ENCODE measurements at regions not wholly inside any gene's neighbourhood (a gene's known extent, or its start where the extent isn't known, plus 50 kb on each side); places are given as distances from the start of the nearest gene placed in this dataset.

DNA sequence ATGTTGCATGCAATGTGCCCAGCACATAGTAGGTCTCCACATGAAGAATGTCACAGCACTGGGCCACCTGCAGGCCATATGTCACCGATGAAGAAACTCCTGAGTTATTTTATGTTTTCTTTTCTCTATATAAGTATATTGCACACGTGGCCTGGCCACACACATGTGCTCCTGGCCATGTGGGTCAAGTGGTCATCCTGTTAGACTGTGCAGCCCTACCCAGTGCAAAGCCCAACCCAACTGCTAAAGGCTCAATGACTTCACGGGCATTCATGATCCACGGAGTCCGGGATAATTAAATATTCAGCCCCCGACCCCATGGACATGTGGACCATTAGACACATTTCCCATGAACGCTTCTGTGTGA lies 163.2 kb downstream of the TEX29 start:
- TF ChIP-seq, protein P1, sequence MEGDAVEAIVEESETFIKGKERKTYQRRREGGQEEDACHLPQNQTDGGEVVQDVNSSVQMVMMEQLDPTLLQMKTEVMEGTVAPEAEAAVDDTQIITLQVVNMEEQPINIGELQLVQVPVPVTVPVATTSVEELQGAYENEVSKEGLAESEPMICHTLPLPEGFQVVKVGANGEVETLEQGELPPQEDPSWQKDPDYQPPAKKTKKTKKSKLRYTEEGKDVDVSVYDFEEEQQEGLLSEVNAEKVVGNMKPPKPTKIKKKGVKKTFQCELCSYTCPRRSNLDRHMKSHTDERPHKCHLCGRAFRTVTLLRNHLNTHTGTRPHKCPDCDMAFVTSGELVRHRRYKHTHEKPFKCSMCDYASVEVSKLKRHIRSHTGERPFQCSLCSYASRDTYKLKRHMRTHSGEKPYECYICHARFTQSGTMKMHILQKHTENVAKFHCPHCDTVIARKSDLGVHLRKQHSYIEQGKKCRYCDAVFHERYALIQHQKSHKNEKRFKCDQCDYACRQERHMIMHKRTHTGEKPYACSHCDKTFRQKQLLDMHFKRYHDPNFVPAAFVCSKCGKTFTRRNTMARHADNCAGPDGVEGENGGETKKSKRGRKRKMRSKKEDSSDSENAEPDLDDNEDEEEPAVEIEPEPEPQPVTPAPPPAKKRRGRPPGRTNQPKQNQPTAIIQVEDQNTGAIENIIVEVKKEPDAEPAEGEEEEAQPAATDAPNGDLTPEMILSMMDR (IDR thresholded peaks at IDR 0.05; ENCODE audit: insufficient read depth, low read depth, low read length), result no peak
- no peak for TF ChIP-seq EZH2 (IDR thresholded peaks at IDR 0.05; ENCODE audit: insufficient read depth, low read length)
